ENCODE measurements at regions not wholly inside any gene's neighbourhood (a gene's known extent, or its start where the extent isn't known, plus 50 kb on each side); places are given as distances from the start of the nearest gene placed in this dataset.

- H3K9me3 ChIP-seq (ENCODE audit: insufficient read depth, low read length) = 0 out of 2 replicates have a peak, but pooled peaks cover 3% of the 10 kb centered on the region
- TF ChIP-seq CTCF (IDR thresholded peaks at IDR 0.05; ENCODE audit: low read depth, low read length) = no peak
- no peak for TF ChIP-seq EZH2phosphoT487 (IDR thresholded peaks at IDR 0.05; ENCODE audit: low read depth)
- no peak overlapping the region for H2AFZ ChIP-seq (ENCODE audit: low read depth, low read length)
- H4K20me1 ChIP-seq (ENCODE audit: insufficient read depth, low read length) = no peaks in the 10 kb centered on the region
- no peaks in the 10 kb centered on the region for H3K36me3 ChIP-seq (replicated peaks; ENCODE audit: low read depth, low read length)
- H3K4me2 ChIP-seq (ENCODE audit: low read length) = no peak overlapping the region
- no peaks in the 10 kb centered on the region for H3K27me3 ChIP-seq (ENCODE audit: low read depth, low read length)
- peaks cover 6% of the 10 kb centered on the region; the same call in 1 of the 2 replicates for H3K4me1 ChIP-seq (ENCODE audit: low read length)
- H3K4me3 ChIP-seq (ENCODE audit: low read length) = no peak overlapping the region
- no peaks in the 10 kb centered on the region for H3K79me2 ChIP-seq (ENCODE audit: low read length)
- no peak overlapping the region for H3K9ac ChIP-seq (ENCODE audit: low read length)
- H3K27ac ChIP-seq (ENCODE audit: low read length) = no peak overlapping the region
These were observed 394.4 kb downstream of the DAD1 start for GRCh38 chr14:22194664-22195063.

- Histone ChIP-seq H2AFZ (ENCODE audit: low read depth, low read length) (no peak overlapping the region), H3K9me3 (ENCODE audit: insufficient read depth, low read length) (no peaks in the 10 kb centered on the region), H3K79me2 (ENCODE audit: low read length) (no peaks in the 10 kb centered on the region), H3K4me1 (ENCODE audit: low read length) (peaks cover 22% of the 10 kb centered on the region), H3K4me2 (ENCODE audit: low read length) (no peak overlapping the region), H3K27me3 (ENCODE audit: low read depth, low read length) (no peaks in the 10 kb centered on the region), H4K20me1 (ENCODE audit: insufficient read depth, low read length) (no peaks in the 10 kb centered on the region), H3K4me3 (ENCODE audit: low read length) (no peak overlapping the region), H3K36me3 (replicated peaks; ENCODE audit: low read depth, low read length) (no peaks in the 10 kb centered on the region), H3K9ac (ENCODE audit: low read length) (no peak overlapping the region), H3K27ac (ENCODE audit: low read length) (no peak overlapping the region)
- TF ChIP-seq EZH2phosphoT487 (IDR thresholded peaks at IDR 0.05; ENCODE audit: low read depth) (no peak), CTCF (IDR thresholded peaks at IDR 0.05; ENCODE audit: low read depth, low read length) (no peak)
These were observed 398.4 kb downstream of the DAD1 start for GRCh38 chr14:22190411-22191191.

- Histone ChIP-seq H3K9me3 (ENCODE audit: insufficient read depth, low read length) (no peaks in the 10 kb centered on the region), H3K4me3 (ENCODE audit: low read length) (no peak overlapping the region), H3K36me3 (replicated peaks; ENCODE audit: low read depth, low read length) (no peaks in the 10 kb centered on the region), H3K4me1 (ENCODE audit: low read length) (peaks cover 29% of the 10 kb centered on the region), H3K79me2 (ENCODE audit: low read length) (no peaks in the 10 kb centered on the region), H3K27ac (ENCODE audit: low read length) (no peak overlapping the region), H3K9ac (ENCODE audit: low read length) (no peak overlapping the region), H4K20me1 (ENCODE audit: insufficient read depth, low read length) (no peaks in the 10 kb centered on the region), H2AFZ (ENCODE audit: low read depth, low read length) (0 out of 2 replicates have a peak overlapping the region, but pooled peaks have one; percentile 11), H3K4me2 (ENCODE audit: low read length) (no peak overlapping the region), H3K27me3 (ENCODE audit: low read depth, low read length) (no peaks in the 10 kb centered on the region)
- no peak for TF ChIP-seq CTCF (IDR thresholded peaks at IDR 0.05; ENCODE audit: low read depth, low read length)
These were observed 399.1 kb downstream of the DAD1 start for GRCh38 chr14:22189881-22190280.

GRCh38 chr14:22188318-22188717, 400.7 kb downstream of the DAD1 start:
- Histone ChIP-seq H3K27ac (ENCODE audit: low read length) (no peak overlapping the region), H3K36me3 (replicated peaks; ENCODE audit: low read depth, low read length) (no peaks in the 10 kb centered on the region), H3K4me2 (ENCODE audit: low read length) (no peak overlapping the region), H2AFZ (ENCODE audit: low read depth, low read length) (no peak overlapping the region), H3K4me1 (ENCODE audit: low read length) (peaks cover 45% of the 10 kb centered on the region), H3K9ac (ENCODE audit: low read length) (no peak overlapping the region), H3K4me3 (ENCODE audit: low read length) (no peak overlapping the region), H3K27me3 (ENCODE audit: low read depth, low read length) (no peaks in the 10 kb centered on the region), H3K79me2 (ENCODE audit: low read length) (no peaks in the 10 kb centered on the region), H4K20me1 (ENCODE audit: insufficient read depth, low read length) (no peaks in the 10 kb centered on the region), H3K9me3 (ENCODE audit: insufficient read depth, low read length) (no peaks in the 10 kb centered on the region)
- no peak for TF ChIP-seq EZH2phosphoT487 (IDR thresholded peaks at IDR 0.05; ENCODE audit: low read depth)
- TF ChIP-seq CTCF (IDR thresholded peaks at IDR 0.05; ENCODE audit: low read depth, low read length) = no peak

All from OCI-LY3 (cell line).